K562 (cell line): ENCODE measurements at regions not wholly inside any gene's neighbourhood (a gene's known extent, or its start where the extent isn't known, plus 50 kb on each side); places are given as distances from the start of the nearest gene placed in this dataset.

Experiments used
- ATAC-seq: fragments of 200-7000 bp; cut with Tn5 transposase; 3 replicates; pipeline ENCODE4 v1.9.1; 2020; ENCODE audit warnings: moderate library complexity
- BruUV-seq: library from RNA; stranded (reverse); fragments of 400-500 nt; replicated peaks from 2 replicates; lab custom pipeline; 2021; lab: Mats Ljungman, UMichigan
- CTCF ChIA-PET: fragments of 300-600 bp; formaldehyde crosslinking; extraction: SDS; loops from one replicate; lab custom pipeline; 2021; ENCODE audit warnings: low intra/inter-chr PET ratio; lab: Yijun Ruan, JAX
- POLR2A ChIA-PET: fragments of 300-600, 350-650 bp; sonication (Branson Sonifier 250); formaldehyde crosslinking; extraction: SDS; loops from one replicate; lab custom pipeline; 2021; ENCODE audit warnings: antibody characterized with exemption, inconsistent platforms; lab: Yijun Ruan, JAX
- DNase-seq, 4 experiments: peaks; one replicate each; pipeline versions ENCODE4 v3.0.0 to v3.0.0-alpha.2; 2011 to 2018; ENCODE audit warnings: low spot score in 3 of 4, mixed read lengths in 3 of 4; ENCODE audit errors: extremely low read depth in 1 of 4
- FAIRE-seq: peaks from 2 replicates; lab custom pipeline; 2011; peaks lifted over from hg19 to GRCh38; lab: Jason Lieb, UNC
- H2AFZ ChIP-seq: 2 replicates; pipeline ENCODE4 v1.6.0; 2011; ENCODE audit warnings: low read depth, low read length, control low read depth, inconsistent platforms
- H3K27ac ChIP-seq: fragments of 200-600 bp; 3 replicates; pipeline ENCODE4 v1.8.0; 2011; ENCODE audit warnings: low read depth, mild to moderate bottlenecking, control low read depth, inconsistent platforms, low read length, moderate library complexity, mixed read lengths; ENCODE audit errors: extremely low read depth
- H3K27me3 ChIP-seq, 2 experiments: fragments of 300-600 bp in 1 of 2; 2 replicates in 1 of 2; 3 replicates in 1 of 2; pipeline versions ENCODE4 v1.6.0 to v1.8.0; 2011; ENCODE audit warnings: inconsistent platforms in 2 of 2, low read length in 2 of 2, mild to moderate bottlenecking in 1 of 2, mixed read lengths in 1 of 2, moderate library complexity in 1 of 2; ENCODE audit not compliant: control insufficient read depth in 2 of 2, insufficient read depth in 2 of 2
- H3K36me3 ChIP-seq: fragments of 300-600 bp; 3 replicates; pipeline ENCODE4 v1.8.0; 2011; ENCODE audit warnings: mild to moderate bottlenecking, low read length, inconsistent platforms; ENCODE audit not compliant: control insufficient read depth, insufficient read depth
- H3K4me1 ChIP-seq, 2 experiments: fragments of 200-600 bp in 1 of 2; replicated peaks in 1 of 2; 2 replicates in 1 of 2; 3 replicates in 1 of 2; pipeline versions ENCODE4 v1.5.1 to v1.8.0; 2011; ENCODE audit warnings: inconsistent platforms in 2 of 2, low read length in 2 of 2, mild to moderate bottlenecking in 1 of 2, mixed read lengths in 1 of 2, moderate library complexity in 1 of 2; ENCODE audit not compliant: control insufficient read depth in 2 of 2, insufficient read depth in 2 of 2
- H3K4me2 ChIP-seq: 2 replicates; pipeline ENCODE4 v1.6.1; 2011; ENCODE audit warnings: low read length, control low read depth, inconsistent platforms, mixed read lengths; ENCODE audit not compliant: insufficient read depth
- H3K4me3 ChIP-seq: fragments of 200-600 bp; sonication (generic), shearing (Covaris generic); 2 replicates; pipeline ENCODE4 v1.5.1; 2016; ENCODE audit warnings: control low read depth, inconsistent platforms
- H3K79me2 ChIP-seq: fragments of 200-600 bp; 3 replicates; pipeline ENCODE4 v1.8.0; 2011; ENCODE audit warnings: low read length, inconsistent platforms; ENCODE audit not compliant: control insufficient read depth, insufficient read depth
- H3K9ac ChIP-seq, 2 experiments: 2 replicates each; pipeline versions ENCODE4 v1.6.0 to v1.6.1; 2011; ENCODE audit warnings: low read depth in 2 of 2, low read length in 2 of 2, control low read depth in 1 of 2, inconsistent platforms in 1 of 2, mild to moderate bottlenecking in 1 of 2, mixed read lengths in 1 of 2; ENCODE audit not compliant: insufficient read depth in 1 of 2
- H3K9me1 ChIP-seq: one replicate; pipeline ENCODE4 v1.6.0; 2011; ENCODE audit warnings: inconsistent platforms, mild to moderate bottlenecking, low read length, moderate library complexity; ENCODE audit not compliant: control insufficient read depth, insufficient read depth
- H3K9me3 ChIP-seq: replicated peaks from 2 replicates; pipeline ENCODE4 v1.5.1; 2011; ENCODE audit warnings: low read depth, low read length, inconsistent platforms; ENCODE audit not compliant: control insufficient read depth, insufficient read depth
- H4K20me1 ChIP-seq: replicated peaks from 2 replicates; pipeline ENCODE4 v1.6.1; 2011; ENCODE audit warnings: low read length, inconsistent platforms, mixed read lengths; ENCODE audit not compliant: control insufficient read depth, insufficient read depth
- C11orf30 ChIP-seq: fragments of 450-650 bp; IDR thresholded peaks from 2 replicates; pipeline ENCODE4 v1.6.1; 2016; ENCODE audit warnings: low read depth, mild to moderate bottlenecking
- DPF2 ChIP-seq: fragments of 450-650 bp; IDR thresholded peaks from 2 replicates; pipeline ENCODE4 v1.6.1; 2016
- EZH2 ChIP-seq: IDR thresholded peaks from 2 replicates; pipeline ENCODE4 v1.6.1; 2012; ENCODE audit warnings: low read depth, mild to moderate bottlenecking, inconsistent platforms, low read length, borderline replicate concordance
- MCM5 ChIP-seq: fragments of 450-650 bp; IDR thresholded peaks from 2 replicates; pipeline ENCODE4 v1.6.1; 2016; ENCODE audit warnings: low read depth
- PPARD ChIP-seq: fragments of 250-450 bp; sonication (Bioruptor Pico); IDR thresholded peaks from 2 replicates; pipeline ENCODE4 v1.8.0; 2022; ENCODE audit warnings: inconsistent platforms, mild to moderate bottlenecking, moderate library complexity
- RBFOX2 ChIP-seq: fragments of 200-400 bp; formaldehyde crosslinking; IDR thresholded peaks from 2 replicates; pipeline ENCODE4 v1.6.1; 2017; ENCODE audit warnings: low read depth, mild to moderate bottlenecking, low read length, moderate library complexity
- RBM25 ChIP-seq: fragments of 200-400 bp; formaldehyde crosslinking; IDR thresholded peaks from 2 replicates; pipeline ENCODE4 v1.6.1; 2018; ENCODE audit warnings: low read length, low read depth, moderate library complexity; ENCODE audit not compliant: severe bottlenecking
- TCF7 ChIP-seq: sonication (generic); IDR thresholded peaks from 2 replicates; pipeline ENCODE4 v1.6.1; 2016; ENCODE audit warnings: antibody characterized with exemption, borderline replicate concordance
- TEAD4 ChIP-seq, 2 experiments: sonication (generic) in 1 of 2; formaldehyde crosslinking in 1 of 2; IDR thresholded peaks; 2 replicates each; pipeline versions ENCODE4 v1.6.1 to v1.8.0; 2012 to 2022; ENCODE audit warnings: borderline replicate concordance in 1 of 2, inconsistent platforms in 1 of 2, low read length in 1 of 2, mild to moderate bottlenecking in 1 of 2, missing genetic modification reagents in 1 of 2
- ZBTB7A ChIP-seq: IDR thresholded peaks from 2 replicates; pipeline ENCODE4 v1.6.1; 2011; ENCODE audit warnings: low read depth, mild to moderate bottlenecking, low read length, moderate library complexity, borderline replicate concordance; ENCODE audit not compliant: control insufficient read depth
- ZNF316 ChIP-seq: fragments of 450-650 bp; IDR thresholded peaks from 2 replicates; pipeline ENCODE4 v1.6.1; 2016
- WGBS: fragments of 100-300 bp; shearing (Covaris generic); methylation state at CpG from one replicate; pipeline ENCODE4 v1.1.6; 2016; ENCODE audit warnings: low coverage, mixed read lengths; ENCODE audit not compliant: insufficient coverage; ENCODE audit errors: missing lambda C conversion rate; 5-methylcytosine and 5-hydroxymethylcytosine counted together
- in situ Hi-C: fragments of 300-500 bp; cut with MboI; formaldehyde crosslinking; loops from 4 replicates; pipeline ENCODE4 v1.15.0; 2018; ENCODE audit warnings: inconsistent platforms, mixed read lengths
- intact Hi-C: fragments of 100-400 bp; cut with micrococcal nuclease; formaldehyde crosslinking; loops from 2 replicates; pipeline ENCODE4 v1.14.2; 2022
- TF ChIP-seq, protein P1 (sequence below): fragments of 250-450 bp; sonication (Bioruptor Pico); IDR thresholded peaks from 2 replicates; pipeline ENCODE4 v1.4.0; 2020; ENCODE audit warnings: mild to moderate bottlenecking
- TF ChIP-seq, protein P2 (sequence below): fragments of 200-800 bp; sonication (Bioruptor generic); IDR thresholded peaks from 2 replicates; pipeline ENCODE4 v1.6.1; 2017; ENCODE audit warnings: missing genetic modification characterization, missing compliant biosample characterization

DNA sequence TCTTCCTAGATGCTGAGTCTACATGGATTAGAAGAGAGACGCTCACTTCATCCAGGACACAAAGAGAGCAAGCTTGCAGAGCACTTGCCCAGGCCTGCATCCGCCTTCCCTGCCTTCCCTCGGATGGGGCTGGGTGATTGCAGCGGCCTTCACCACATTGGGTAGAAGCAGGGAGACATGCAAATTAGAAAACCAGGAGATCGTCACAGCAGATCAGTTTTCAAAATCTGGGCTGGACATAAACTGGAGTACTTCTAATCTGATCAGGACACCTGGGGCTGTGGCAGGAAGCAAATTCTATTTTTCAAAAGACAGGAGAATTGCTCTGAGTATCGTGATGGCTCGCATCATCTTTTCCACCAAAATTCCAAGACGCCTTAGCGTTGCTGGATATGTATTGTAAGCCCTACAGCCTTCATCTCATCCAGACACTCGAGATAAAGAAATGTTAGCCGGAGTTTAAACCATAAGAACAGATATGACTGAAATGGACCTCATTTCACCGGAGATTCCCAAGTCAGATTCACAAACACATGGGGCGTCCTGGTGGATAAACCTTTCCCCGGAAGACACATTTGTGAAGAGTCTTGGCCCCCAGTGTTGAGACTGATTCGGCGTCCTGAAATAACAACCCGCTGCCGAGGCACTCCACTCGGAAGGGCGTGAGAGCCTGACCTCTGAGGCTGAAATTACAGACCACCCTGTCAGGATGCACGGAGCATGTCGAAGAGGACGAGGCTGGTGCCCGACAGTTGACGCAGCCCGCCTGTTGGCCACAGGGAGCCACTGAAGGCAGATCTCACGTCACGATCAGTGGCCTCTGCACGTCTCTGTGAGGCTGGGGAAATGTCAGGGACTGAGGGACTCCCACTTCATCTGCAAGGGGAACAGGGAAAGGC is 91.2 kb upstream of the PARD3 start (continued):
- TF ChIP-seq RBM25 (no peak), TCF7 (no peak), TEAD4 (IDR thresholded peaks at IDR 0.05; ENCODE audit: low read length) (peak; percentile 52; the same call in 1 of the 2 replicates), TEAD4 (CRISPR knock-in tag; IDR thresholded peaks at IDR 0.05; ENCODE audit: borderline replicate concordance) (no peak), ZBTB7A (no peak), DPF2 (no peak), PPARD (CRISPR knock-in tag) (no peak)

DNA sequence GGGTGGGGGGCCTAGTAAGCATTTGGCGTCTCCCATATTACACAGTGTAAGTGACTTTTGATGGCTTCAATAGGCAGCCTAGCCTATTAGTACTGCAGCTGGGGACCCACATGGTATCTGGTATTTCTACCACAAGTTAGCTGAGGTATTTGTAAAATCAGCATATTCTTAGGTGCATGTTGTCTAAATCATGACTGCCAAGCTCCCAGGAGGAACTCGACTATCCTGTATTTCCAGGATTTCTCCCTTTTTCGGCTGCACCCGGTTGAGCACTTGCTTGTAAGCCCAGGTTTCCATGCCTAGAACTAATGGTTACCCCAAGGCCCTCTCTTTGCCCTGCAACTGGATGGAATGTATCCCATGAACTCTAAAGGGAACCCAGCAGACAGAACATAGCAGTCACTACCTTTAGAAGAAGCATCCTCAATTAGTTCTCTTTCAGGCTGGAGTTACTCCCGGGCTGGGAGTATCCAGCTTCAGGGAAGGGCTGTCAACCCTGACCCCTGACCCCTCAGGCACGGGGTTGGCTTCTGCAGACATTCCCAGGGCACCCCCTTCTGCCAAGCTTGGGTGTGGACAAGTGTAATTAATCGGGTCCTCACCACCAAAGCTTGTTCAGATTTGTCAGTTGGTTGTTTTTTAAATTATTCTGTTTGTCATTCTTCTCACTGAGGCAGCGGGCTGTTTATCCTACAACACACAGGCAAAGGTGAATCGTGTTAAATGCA is 90.3 kb upstream of the PARD3 start:
- no peak overlapping the region for H3K4me2 ChIP-seq
- BruUV-seq, result no TSS peak
- H3K9ac ChIP-seq, result no peak overlapping the region
- DNase-seq (no peak), FAIRE-seq (no peak), ATAC-seq (no peak)
- no peaks in the 10 kb centered on the region for H3K9me1 ChIP-seq
- in situ Hi-C loops, result no loop called here
- intact Hi-C loops, result no loop called here
- no peak overlapping the region for H2AFZ ChIP-seq
- H3K27ac ChIP-seq, result no peak overlapping the region
- H3K9me3 ChIP-seq, result no peaks in the 10 kb centered on the region
- H3K27me3 ChIP-seq, result peaks cover 22% of the 10 kb centered on the region in 2 experiments; a peak in 4 of 5 replicates
- 5% methylated on average over 9 of the region's 9 CpGs for WGBS
- H4K20me1 ChIP-seq, result no peaks in the 10 kb centered on the region
- CTCF ChIA-PET, result no interaction called here
- H3K4me3 ChIP-seq, result no peak overlapping the region
- POLR2A ChIA-PET, result interaction anchor here (0.7 to 1.1 kb wide), 2 partner anchors 28 to 261 kb away, joined by 3 read pairs; no protein-coding TSS in a partner anchor
- H3K36me3 ChIP-seq, result no peaks in the 10 kb centered on the region
- no peaks in the 10 kb centered on the region for H3K79me2 ChIP-seq
- no peaks in the 10 kb centered on the region for H3K4me1 ChIP-seq
- TF ChIP-seq EZH2 (no peak), RBFOX2 (no peak), C11orf30 (peak; percentile 33), ZNF316 (peak; percentile 51), MCM5 (no peak)
- TF ChIP-seq, protein P1, sequence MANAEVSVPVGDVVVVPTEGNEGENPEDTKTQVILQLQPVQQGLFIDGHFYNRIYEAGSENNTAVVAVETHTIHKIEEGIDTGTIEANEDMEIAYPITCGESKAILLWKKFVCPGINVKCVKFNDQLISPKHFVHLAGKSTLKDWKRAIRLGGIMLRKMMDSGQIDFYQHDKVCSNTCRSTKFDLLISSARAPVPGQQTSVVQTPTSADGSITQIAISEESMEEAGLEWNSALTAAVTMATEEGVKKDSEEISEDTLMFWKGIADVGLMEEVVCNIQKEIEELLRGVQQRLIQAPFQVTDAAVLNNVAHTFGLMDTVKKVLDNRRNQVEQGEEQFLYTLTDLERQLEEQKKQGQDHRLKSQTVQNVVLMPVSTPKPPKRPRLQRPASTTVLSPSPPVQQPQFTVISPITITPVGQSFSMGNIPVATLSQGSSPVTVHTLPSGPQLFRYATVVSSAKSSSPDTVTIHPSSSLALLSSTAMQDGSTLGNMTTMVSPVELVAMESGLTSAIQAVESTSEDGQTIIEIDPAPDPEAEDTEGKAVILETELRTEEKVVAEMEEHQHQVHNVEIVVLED (CRISPR knock-in tag), result no peak
- TF ChIP-seq, protein P2, sequence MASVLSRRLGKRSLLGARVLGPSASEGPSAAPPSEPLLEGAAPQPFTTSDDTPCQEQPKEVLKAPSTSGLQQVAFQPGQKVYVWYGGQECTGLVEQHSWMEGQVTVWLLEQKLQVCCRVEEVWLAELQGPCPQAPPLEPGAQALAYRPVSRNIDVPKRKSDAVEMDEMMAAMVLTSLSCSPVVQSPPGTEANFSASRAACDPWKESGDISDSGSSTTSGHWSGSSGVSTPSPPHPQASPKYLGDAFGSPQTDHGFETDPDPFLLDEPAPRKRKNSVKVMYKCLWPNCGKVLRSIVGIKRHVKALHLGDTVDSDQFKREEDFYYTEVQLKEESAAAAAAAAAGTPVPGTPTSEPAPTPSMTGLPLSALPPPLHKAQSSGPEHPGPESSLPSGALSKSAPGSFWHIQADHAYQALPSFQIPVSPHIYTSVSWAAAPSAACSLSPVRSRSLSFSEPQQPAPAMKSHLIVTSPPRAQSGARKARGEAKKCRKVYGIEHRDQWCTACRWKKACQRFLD (CRISPR knock-in tag), result no peak
